BLaER1 treated with 17β-estradiol and CSF1 and Interleukin-3, amounts not matched to agents 10 nM and 100 nM (cell line): ENCODE measurements at regions not wholly inside any gene's neighbourhood (a gene's known extent, or its start where the extent isn't known, plus 50 kb on each side); places are given as distances from the start of the nearest gene placed in this dataset.

Source experiments
- H3K27ac ChIP-seq, 11 experiments: shearing (Covaris generic); formaldehyde crosslinking; 2 replicates each; pipeline ENCODE4 v1.8.1; 2022
- H3K27me3 ChIP-seq, 11 experiments: shearing (Covaris generic); formaldehyde crosslinking; 2 replicates each; pipeline ENCODE4 v1.8.1; 2022
- H3K36me3 ChIP-seq, 11 experiments: shearing (Covaris generic); formaldehyde crosslinking; 2 replicates each; pipeline ENCODE4 v1.8.1; 2022
- H3K4me1 ChIP-seq, 10 experiments: shearing (Covaris generic); formaldehyde crosslinking; 2 replicates each; pipeline ENCODE4 v1.8.1; 2022
- H3K4me2 ChIP-seq, 11 experiments: shearing (Covaris generic); formaldehyde crosslinking; 2 replicates each; pipeline ENCODE4 v1.8.1; 2022
- H3K4me3 ChIP-seq, 10 experiments: shearing (Covaris generic); formaldehyde crosslinking; 2 replicates each; pipeline ENCODE4 v1.8.1; 2022
- H3K9ac ChIP-seq, 11 experiments: shearing (Covaris generic); formaldehyde crosslinking; 2 replicates each; pipeline ENCODE4 v1.8.1; 2022
- H3K9me3 ChIP-seq, 11 experiments: shearing (Covaris generic); formaldehyde crosslinking; replicated peaks in 1 of 11; 2 replicates each; pipeline ENCODE4 v1.8.1; 2022
- H4K20me1 ChIP-seq, 11 experiments: shearing (Covaris generic); formaldehyde crosslinking; 2 replicates each; pipeline ENCODE4 v1.8.1; 2022
- Cebpa-rat ChIP-seq, 11 experiments: shearing (Covaris generic); IDR thresholded peaks; 2 replicates each; pipeline ENCODE4 v1.8.1; 2022

- Histone ChIP-seq H4K20me1 (no peaks in the 10 kb centered on the region), H3K27ac (no peak overlapping the region), H3K36me3 (no peaks in the 10 kb centered on the region), H3K27me3 (no peaks in the 10 kb centered on the region), H3K9me3 (no peaks in the 10 kb centered on the region), H3K4me1 (peaks cover 0 to 16% (median 4%) of the 10 kb centered on the region in 10 experiments; a peak in 8 of 20 replicates), H3K4me3 (no peak overlapping the region), H3K4me2 (no peak overlapping the region), H3K9ac (no peak overlapping the region)
- TF ChIP-seq Cebpa-rat (IDR thresholded peaks at IDR 0.05), result no peak
Observed at GRCh38 chr21:27268290-27268689, 301.4 kb upstream of the ADAMTS5 start.

- no peaks in the 10 kb centered on the region for H3K9me3 ChIP-seq
- H3K4me2 ChIP-seq, result no peak overlapping the region
- no peak for TF ChIP-seq Cebpa-rat (IDR thresholded peaks at IDR 0.05)
- no peak overlapping the region for H3K27ac ChIP-seq
- no peaks in the 10 kb centered on the region for H4K20me1 ChIP-seq
- no peak overlapping the region for H3K9ac ChIP-seq
- peaks cover 0 to 16% (median 4%) of the 10 kb centered on the region in 10 experiments; a peak in 8 of 20 replicates for H3K4me1 ChIP-seq
- H3K4me3 ChIP-seq, result no peak overlapping the region
- H3K36me3 ChIP-seq, result no peaks in the 10 kb centered on the region
- no peaks in the 10 kb centered on the region for H3K27me3 ChIP-seq
Observed at GRCh38 chr21:27265949-27266348, 299.1 kb upstream of the ADAMTS5 start.

GRCh38 chr21:27265492-27265891, 298.6 kb upstream of the ADAMTS5 start:
- Histone ChIP-seq H3K36me3 (no peaks in the 10 kb centered on the region), H3K4me2 (no peak overlapping the region), H3K27me3 (no peaks in the 10 kb centered on the region), H3K4me1 (peaks cover 0 to 11% (median 4%) of the 10 kb centered on the region in 10 experiments; a peak in 8 of 20 replicates), H4K20me1 (no peaks in the 10 kb centered on the region), H3K9ac (no peak overlapping the region), H3K9me3 (no peaks in the 10 kb centered on the region), H3K4me3 (no peak overlapping the region), H3K27ac (no peak overlapping the region)
- TF ChIP-seq Cebpa-rat (IDR thresholded peaks at IDR 0.05), result no peak

- no peaks in the 10 kb centered on the region for H3K36me3 ChIP-seq
- H3K9me3 ChIP-seq, result no peaks in the 10 kb centered on the region
- H3K27ac ChIP-seq, result no peak overlapping the region
- no peaks in the 10 kb centered on the region for H3K4me1 ChIP-seq
- TF ChIP-seq Cebpa-rat (IDR thresholded peaks at IDR 0.05), result no peak
- no peaks in the 10 kb centered on the region for H4K20me1 ChIP-seq
- H3K27me3 ChIP-seq, result no peaks in the 10 kb centered on the region
- H3K9ac ChIP-seq, result no peak overlapping the region
- H3K4me3 ChIP-seq, result no peak overlapping the region
- no peak overlapping the region for H3K4me2 ChIP-seq
Observed at GRCh38 chr21:27261676-27262075, 294.8 kb upstream of the ADAMTS5 start.

GRCh38 chr21:27260728-27261127, 293.8 kb upstream of the ADAMTS5 start:
- TF ChIP-seq Cebpa-rat (IDR thresholded peaks at IDR 0.05), result no peak

GRCh38 chr21:27258742-27259448, 292.0 kb upstream of the ADAMTS5 start:
- Histone ChIP-seq H3K4me2 (no peak overlapping the region), H3K27ac (no peak overlapping the region)

More at GRCh38 chr21:27260728-27261127, 293.8 kb upstream of the ADAMTS5 start:
- no peaks in the 10 kb centered on the region for H4K20me1 ChIP-seq
- no peaks in the 10 kb centered on the region for H3K4me1 ChIP-seq
- H3K36me3 ChIP-seq, result no peaks in the 10 kb centered on the region
- no peak overlapping the region for H3K4me3 ChIP-seq
- H3K9me3 ChIP-seq, result no peaks in the 10 kb centered on the region
- H3K27ac ChIP-seq, result no peak overlapping the region
- no peak overlapping the region for H3K4me2 ChIP-seq
- no peaks in the 10 kb centered on the region for H3K27me3 ChIP-seq
- H3K9ac ChIP-seq, result no peak overlapping the region

GRCh38 chr21:27257908-27258556, 291.1 kb upstream of the ADAMTS5 start:
- Histone ChIP-seq H3K9me3 (no peaks in the 10 kb centered on the region), H3K9ac (no peak overlapping the region), H3K4me1 (no peaks in the 10 kb centered on the region), H3K4me3 (no peak overlapping the region), H4K20me1 (no peaks in the 10 kb centered on the region), H3K27ac (no peak overlapping the region), H3K27me3 (no peaks in the 10 kb centered on the region), H3K36me3 (no peaks in the 10 kb centered on the region), H3K4me2 (no peak overlapping the region)
- TF ChIP-seq Cebpa-rat (IDR thresholded peaks at IDR 0.05), result no peak

More at GRCh38 chr21:27258742-27259448, 292.0 kb upstream of the ADAMTS5 start:
- Histone ChIP-seq H3K4me1 (no peaks in the 10 kb centered on the region), H3K27me3 (no peaks in the 10 kb centered on the region), H3K36me3 (no peaks in the 10 kb centered on the region), H3K4me3 (no peak overlapping the region), H4K20me1 (no peaks in the 10 kb centered on the region), H3K9ac (no peak overlapping the region), H3K9me3 (no peaks in the 10 kb centered on the region)
- TF ChIP-seq Cebpa-rat (IDR thresholded peaks at IDR 0.05), result no peak

- Histone ChIP-seq H3K4me3 (no peak overlapping the region), H3K27me3 (no peaks in the 10 kb centered on the region), H3K27ac (no peak overlapping the region), H4K20me1 (no peaks in the 10 kb centered on the region), H3K9me3 (no peaks in the 10 kb centered on the region), H3K4me2 (no peak overlapping the region), H3K4me1 (no peaks in the 10 kb centered on the region), H3K36me3 (no peaks in the 10 kb centered on the region), H3K9ac (no peak overlapping the region)
- TF ChIP-seq Cebpa-rat (IDR thresholded peaks at IDR 0.05), result no peak
Observed at GRCh38 chr21:27257226-27257625, 290.3 kb upstream of the ADAMTS5 start.

GRCh38 chr21:27251752-27252151, 284.9 kb upstream of the ADAMTS5 start:
- Histone ChIP-seq H3K36me3 (no peaks in the 10 kb centered on the region), H4K20me1 (no peaks in the 10 kb centered on the region), H3K27me3 (no peaks in the 10 kb centered on the region), H3K4me2 (no peak overlapping the region), H3K4me1 (no peaks in the 10 kb centered on the region), H3K27ac (no peak overlapping the region), H3K9ac (no peak overlapping the region), H3K9me3 (no peaks in the 10 kb centered on the region), H3K4me3 (no peak overlapping the region)
- TF ChIP-seq Cebpa-rat (IDR thresholded peaks at IDR 0.05), result no peak

GRCh38 chr21:27250366-27250765, 283.5 kb upstream of the ADAMTS5 start:
- no peaks in the 10 kb centered on the region for H3K4me1 ChIP-seq
- TF ChIP-seq Cebpa-rat (IDR thresholded peaks at IDR 0.05), result no peak
- no peak overlapping the region for H3K27ac ChIP-seq
- H4K20me1 ChIP-seq, result no peaks in the 10 kb centered on the region
- H3K27me3 ChIP-seq, result no peaks in the 10 kb centered on the region
- no peak overlapping the region for H3K4me3 ChIP-seq
- H3K9me3 ChIP-seq, result no peaks in the 10 kb centered on the region
- no peaks in the 10 kb centered on the region for H3K36me3 ChIP-seq
- H3K9ac ChIP-seq, result no peak overlapping the region
- H3K4me2 ChIP-seq, result no peak overlapping the region
